Heart left ventricle (tissue), 13 donors: ENCODE measurements at regions not wholly inside any gene's neighbourhood (a gene's known extent, or its start where the extent isn't known, plus 50 kb on each side); places are given as distances from the start of the nearest gene placed in this dataset.

Source experiments
- POLR2A ChIP-seq, 2 donors: fragments of 450-650 bp; IDR thresholded peaks; one replicate each; pipeline ENCODE4 v1.6.1; 2017; ENCODE audit warnings: antibody characterized with exemption in 2 of 2, mild to moderate bottlenecking in 2 of 2, moderate library complexity in 2 of 2
- TF ChIP-seq, protein P1 (sequence below), 12 donors: fragments of 200-600 bp; sonication (generic) in 4 of 12; IDR thresholded peaks; one replicate each; pipeline versions ENCODE4 v1.5.0 to v1.8.0; 2018 to 2022; ENCODE audit warnings: antibody characterized with exemption in 12 of 12, mild to moderate bottlenecking in 5 of 12
- donor health status: ischemic (EF 13 %, LVEDD 7.1; RV severe dilation, severe dysfunction).
- donor health status: DM: no; HTN: yes; CAD: no.
- donor health status: DM: no; HTN: no; CAD: no.
- donor health status: ischemic (EF 25% LVEDD 6.9; RV normal size, moderate dysfunction).
- donor health status: ischemic (EF 25% LVEDD 5.7; RV mildly dilated, moderate dysfunction).
- donor health status: ischemic (EF 35%, LVEDD 5.7; RV mildly dilated, moderate dysfunction).
- donor health status: nonischemic (EF 11% LVEDD 7.7; RV severe dilation, severe dysfunction).
- donor health status: DM: yes; HTN: yes; CAD: no.
- donor health status: PGD.
- donor health status: ischemic (EF 29% LVEDD 5.4; RV normal size, mild dysfunction).
- donor health status: nonischemic (EF 23%, LVEDD 6.1; RV moderate dilation, normal function).

DNA sequence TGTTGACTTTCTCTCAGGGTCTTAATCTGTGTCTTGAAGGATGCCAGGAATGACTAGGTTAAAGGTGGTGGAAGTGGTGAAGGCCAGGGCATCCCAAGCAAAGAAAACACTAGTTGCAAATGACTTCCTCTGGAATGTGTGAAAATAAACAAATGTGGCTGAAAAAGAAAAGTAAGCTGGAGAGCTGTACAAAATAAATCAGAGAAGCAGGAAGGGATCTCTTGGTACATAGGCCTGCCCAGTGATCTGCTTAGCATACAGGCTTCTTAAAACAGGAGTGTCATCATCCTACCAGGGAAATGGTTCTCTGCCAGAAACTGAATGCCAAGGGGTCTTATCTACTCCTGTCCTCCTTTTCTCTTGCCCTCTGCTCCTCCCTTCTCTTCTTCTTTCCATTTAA is 1616.0 kb downstream of the KHDRBS2 start:
- TF ChIP-seq, protein P1, sequence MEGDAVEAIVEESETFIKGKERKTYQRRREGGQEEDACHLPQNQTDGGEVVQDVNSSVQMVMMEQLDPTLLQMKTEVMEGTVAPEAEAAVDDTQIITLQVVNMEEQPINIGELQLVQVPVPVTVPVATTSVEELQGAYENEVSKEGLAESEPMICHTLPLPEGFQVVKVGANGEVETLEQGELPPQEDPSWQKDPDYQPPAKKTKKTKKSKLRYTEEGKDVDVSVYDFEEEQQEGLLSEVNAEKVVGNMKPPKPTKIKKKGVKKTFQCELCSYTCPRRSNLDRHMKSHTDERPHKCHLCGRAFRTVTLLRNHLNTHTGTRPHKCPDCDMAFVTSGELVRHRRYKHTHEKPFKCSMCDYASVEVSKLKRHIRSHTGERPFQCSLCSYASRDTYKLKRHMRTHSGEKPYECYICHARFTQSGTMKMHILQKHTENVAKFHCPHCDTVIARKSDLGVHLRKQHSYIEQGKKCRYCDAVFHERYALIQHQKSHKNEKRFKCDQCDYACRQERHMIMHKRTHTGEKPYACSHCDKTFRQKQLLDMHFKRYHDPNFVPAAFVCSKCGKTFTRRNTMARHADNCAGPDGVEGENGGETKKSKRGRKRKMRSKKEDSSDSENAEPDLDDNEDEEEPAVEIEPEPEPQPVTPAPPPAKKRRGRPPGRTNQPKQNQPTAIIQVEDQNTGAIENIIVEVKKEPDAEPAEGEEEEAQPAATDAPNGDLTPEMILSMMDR (IDR thresholded peaks at IDR 0.05) = no peak
- TF ChIP-seq POLR2A (IDR thresholded peaks at IDR 0.05) = no peak
